Inflammatory macrophage (primary cell): ENCODE measurements at regions not wholly inside any gene's neighbourhood (a gene's known extent, or its start where the extent isn't known, plus 50 kb on each side); places are given as distances from the start of the nearest gene placed in this dataset.
A peak's percentile ranks its signal among the peaks of the same experiment; 100 is the strongest.
"Not testable (repeated sequence)": the region's sequence is repeated elsewhere in the genome, so short reads cannot be mapped to it uniquely, and the experiment has no call there.

Experiments
- DNase-seq, 2 donors: peaks; one replicate each; pipeline ENCODE4 v3.0.0-alpha.2; 2020 to 2022

- no peak for DNase-seq
Observed at GRCh38 chr12:25424211-25424731, 128.8 kb downstream of the LMNTD1 start.

GRCh38 chr12:25423355-25424050 is 129.6 kb downstream of the LMNTD1 start:
- DNase-seq = no peak

- DNase-seq = no peak
Observed at GRCh38 chr12:25422241-25422640, 130.8 kb downstream of the LMNTD1 start.

DNA sequence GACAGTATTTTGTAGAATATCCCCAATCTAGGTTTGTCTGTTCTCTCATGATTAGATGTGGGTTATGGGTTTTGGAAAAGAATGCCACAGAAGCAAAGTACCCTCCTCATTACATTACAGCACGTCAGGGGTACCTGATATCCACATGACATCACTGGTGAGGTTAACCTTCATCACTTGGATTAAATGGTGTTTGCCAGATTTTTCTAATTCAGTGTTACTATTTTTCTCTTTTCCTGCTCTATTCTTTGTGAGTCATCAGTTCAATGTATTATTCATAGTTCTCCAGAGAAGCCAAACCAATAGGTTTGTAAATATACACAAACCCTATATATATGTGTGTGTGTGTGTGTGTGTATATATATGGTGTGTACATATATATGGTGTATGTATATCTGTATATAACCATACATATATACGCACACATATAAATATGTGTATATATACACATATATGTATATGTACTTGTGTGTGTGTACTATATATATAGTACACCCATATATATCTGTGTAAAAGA is 131.4 kb downstream of the LMNTD1 start:
- no peak for DNase-seq

DNA sequence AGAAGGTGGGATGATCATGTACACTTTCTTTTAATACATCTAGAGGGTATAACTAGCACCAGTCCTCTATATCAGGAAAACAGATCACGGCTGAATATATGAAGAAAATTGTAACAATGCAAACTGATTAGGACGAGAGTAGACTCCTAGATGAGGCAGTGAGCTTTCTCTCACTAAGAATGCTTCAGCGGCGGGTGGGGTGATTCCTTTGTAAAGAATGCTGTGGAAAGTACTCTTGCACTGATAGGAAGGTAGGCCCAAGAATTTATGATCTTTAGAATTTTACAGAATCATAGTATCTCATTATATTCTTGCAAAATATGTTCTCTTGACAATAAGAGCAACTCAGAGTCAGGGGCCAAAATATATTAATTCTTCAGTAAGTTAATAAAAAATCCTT is 133.0 kb downstream of the LMNTD1 start:
- no peak for DNase-seq

- DNase-seq = no peak
Observed at GRCh38 chr12:25419595-25419994, 133.5 kb downstream of the LMNTD1 start.

- DNase-seq = no peak
Observed at GRCh38 chr12:25417071-25417470, 136.0 kb downstream of the LMNTD1 start.

DNA sequence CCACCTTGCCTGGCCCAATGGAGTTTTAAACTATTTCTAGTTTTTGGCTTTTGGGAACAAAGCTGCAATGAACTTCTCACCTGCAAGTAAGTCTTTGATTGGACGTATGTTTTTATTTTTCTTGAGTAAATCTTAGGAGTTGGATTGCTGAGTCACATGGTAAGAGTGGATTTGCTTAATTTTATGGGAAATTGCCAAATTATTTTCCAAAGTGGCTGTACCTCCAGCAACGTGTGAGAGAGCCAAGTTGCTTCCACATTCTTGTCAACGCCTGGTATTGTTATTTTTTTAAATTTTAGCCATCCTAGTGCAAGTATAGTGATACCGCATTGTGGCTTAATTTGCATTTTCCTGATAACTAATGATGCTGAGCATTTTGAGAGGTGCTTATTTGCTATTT is 136.6 kb downstream of the LMNTD1 start:
- no peak for DNase-seq

GRCh38 chr12:25415004-25415403 is 138.1 kb downstream of the LMNTD1 start:
- DNase-seq = no peak

GRCh38 chr12:25412735-25413134 is 140.3 kb downstream of the LMNTD1 start:
- DNase-seq = no peak

DNA sequence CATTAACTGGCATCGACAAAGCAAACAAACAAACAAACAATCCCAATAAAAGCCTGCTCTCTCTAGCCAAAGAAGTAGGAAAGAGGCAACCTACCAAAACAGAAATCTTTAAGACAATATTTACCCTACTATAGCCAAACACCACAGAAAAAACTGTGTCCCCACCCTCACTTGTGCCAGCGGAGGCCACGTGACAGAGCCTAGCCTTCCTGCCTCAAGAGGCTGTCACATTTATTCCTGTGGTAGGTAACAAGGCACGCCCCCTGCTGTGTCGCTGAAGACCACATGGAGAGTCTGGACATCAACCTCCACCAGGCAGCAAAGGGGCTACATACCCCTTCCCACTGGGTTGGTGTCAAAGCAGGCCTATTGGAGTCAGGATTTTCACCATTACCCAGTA is 148.1 kb downstream of the LMNTD1 start:
- DNase-seq = no peak

DNA sequence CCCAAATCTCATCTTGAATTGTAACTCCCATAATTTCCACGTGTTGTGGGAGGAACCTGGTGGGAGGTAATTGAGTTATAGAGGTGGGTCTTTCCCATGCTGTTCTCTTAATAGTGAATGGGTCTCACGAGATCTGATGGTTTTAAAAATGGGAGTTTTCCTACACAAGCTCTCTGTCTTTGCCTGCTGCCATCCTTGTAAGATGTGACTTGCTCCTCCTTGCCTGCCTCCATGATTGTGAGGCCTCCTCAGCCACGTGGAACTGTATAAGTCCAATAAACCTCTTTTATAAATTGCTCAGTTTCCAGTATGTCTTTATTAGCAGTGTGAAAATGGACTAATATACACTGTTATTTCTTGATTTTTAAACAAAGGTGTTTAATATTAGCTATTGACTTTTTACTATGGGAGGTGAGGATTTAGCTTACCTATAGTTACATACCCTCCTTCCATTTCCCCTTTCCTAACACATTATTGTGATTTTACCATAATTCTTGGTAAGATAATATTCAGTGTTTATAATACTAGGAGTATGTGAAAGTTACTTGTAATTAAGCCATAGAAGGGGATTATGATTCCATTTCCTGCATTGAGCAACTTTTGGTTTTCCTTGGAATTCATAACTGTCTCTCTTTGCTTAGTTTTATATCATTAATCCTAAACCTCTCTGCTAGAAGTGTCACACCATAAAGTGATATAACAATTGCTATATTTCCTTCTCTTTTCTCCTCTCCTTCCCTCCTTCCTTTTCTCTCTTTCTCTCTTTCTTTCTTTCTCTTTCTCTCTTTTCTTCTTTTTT is 151.0 kb upstream of the KRAS start:
- DNase-seq = no peak

DNA sequence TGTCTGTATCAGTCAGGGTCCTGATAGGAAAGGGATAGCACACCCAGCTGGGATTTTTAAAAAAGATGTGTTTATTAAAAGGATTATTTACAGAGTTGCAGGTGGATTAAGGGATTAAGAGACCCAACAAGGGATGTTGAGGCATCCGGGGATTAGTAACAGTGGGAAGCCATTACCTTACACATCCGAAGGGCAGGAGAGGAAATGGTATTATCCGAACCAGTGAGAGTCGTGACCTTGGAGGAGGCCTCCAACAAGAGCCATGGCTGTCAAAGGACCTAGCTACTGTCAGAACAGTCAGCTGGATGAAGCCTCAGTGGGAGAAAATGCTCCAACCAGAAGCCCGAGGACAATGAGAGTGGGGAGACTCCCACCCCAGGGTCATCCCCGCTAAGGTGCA is 146.3 kb upstream of the KRAS start:
- DNase-seq = no peak

GRCh38 chr12:25395227-25395626 is 144.5 kb upstream of the KRAS start:
- DNase-seq = no peak

DNA sequence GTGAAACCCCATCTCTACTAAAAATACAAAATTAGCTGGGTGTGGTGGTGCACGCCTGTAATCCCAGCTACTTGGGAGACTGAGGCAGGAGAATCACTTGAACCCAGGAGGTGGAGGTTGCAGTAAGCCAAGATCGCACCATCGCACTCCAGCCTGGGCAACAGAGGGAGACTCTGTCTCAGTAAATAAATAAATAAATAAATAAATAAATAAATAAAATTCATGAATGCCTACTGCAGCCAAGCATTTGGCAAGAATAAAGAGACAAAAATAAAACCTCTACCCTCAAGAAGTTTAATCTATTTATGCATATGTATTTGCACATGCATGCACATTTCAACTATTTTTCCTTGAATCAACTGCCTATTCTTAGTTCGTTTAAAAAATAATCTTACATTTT is 144.0 kb upstream of the KRAS start:
- not testable (repeated sequence) for DNase-seq

- DNase-seq = no peak
Observed at GRCh38 chr12:25394025-25394424, 143.3 kb upstream of the KRAS start.

DNA sequence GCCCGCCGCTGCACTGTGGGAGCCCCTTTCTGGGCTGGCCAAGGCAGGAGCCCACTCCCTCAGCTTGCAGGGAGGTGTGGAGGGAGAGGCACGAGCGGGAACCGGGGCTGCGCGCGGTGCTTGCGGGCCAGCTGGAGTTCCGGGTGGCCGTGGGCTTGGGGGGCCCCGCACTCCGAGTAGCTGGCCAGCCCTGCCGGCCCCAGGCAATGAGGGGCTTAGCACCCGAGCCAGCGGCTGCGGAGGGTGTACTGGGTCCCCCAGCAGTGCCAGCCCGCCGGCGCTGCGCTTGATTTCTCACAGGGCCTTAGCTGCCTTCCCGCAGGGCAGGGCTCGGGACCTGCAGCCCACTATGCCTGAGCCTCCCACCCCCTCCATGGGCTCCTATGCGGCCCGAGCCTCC is 140.6 kb upstream of the KRAS start:
- DNase-seq = not testable (repeated sequence)

DNA sequence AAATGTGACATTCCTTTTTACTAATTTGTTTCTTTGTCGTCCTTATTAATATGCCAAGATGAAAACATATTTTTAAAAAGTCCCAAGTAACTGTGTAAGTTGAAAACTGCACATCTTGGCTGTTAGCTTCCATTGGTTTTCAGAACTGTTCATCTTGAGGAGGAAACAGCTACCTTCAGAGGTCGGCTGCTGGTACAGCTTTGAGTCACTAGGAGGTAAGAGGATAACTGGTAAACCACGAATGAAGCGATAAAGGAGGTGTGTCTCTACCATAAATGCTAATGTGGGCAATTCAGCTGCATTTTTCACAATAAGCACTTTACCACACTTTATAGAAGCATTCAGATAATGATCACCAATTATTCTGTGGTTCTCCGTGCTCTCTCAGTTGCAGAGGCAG is 137.5 kb upstream of the KRAS start:
- no peak for DNase-seq

DNA sequence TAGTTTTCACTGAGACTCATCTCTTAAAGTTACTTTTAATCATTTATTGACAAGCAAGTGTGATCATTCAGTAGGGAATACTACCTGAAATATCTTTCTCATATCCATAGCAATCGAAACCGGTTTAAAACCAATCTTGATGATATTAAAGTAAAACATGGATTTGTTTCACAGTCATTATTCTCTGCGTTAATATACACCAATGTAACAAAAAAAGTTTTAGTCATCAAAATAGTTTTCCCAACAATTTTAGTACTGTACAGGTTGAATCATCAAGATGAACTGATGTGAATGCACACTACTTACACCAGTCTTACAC is 137.0 kb upstream of the KRAS start:
- no peak for DNase-seq

GRCh38 chr12:25386831-25387731 is 136.4 kb upstream of the KRAS start:
- peak; percentile 89 to 91 for DNase-seq

- DNase-seq = no peak
Observed at GRCh38 chr12:25384893-25385248, 134.1 kb upstream of the KRAS start.

GRCh38 chr12:25384038-25384892 is 133.5 kb upstream of the KRAS start:
- DNase-seq = no peak
